ENCODE measurements at regions not wholly inside any gene's neighbourhood (a gene's known extent, or its start where the extent isn't known, plus 50 kb on each side); places are given as distances from the start of the nearest gene placed in this dataset.

GRCh38 chr11:134554861-134555260 lies 142.8 kb upstream of the B3GAT1 start:
- H3K27ac ChIP-seq (ENCODE audit: low read length), result no peak overlapping the region
- H3K27me3 ChIP-seq (ENCODE audit: control insufficient read depth, insufficient read depth, low read length), result no peaks in the 10 kb centered on the region
- H3K4me1 ChIP-seq (ENCODE audit: control insufficient read depth, insufficient read depth, low read length), result no peaks in the 10 kb centered on the region
- WGBS (ENCODE audit: insufficient coverage, insufficient read length), result no CpG with 5 or more reads among the region's 3 CpGs
- H3K36me3 ChIP-seq (ENCODE audit: control insufficient read depth, insufficient read depth, low read length), result no peaks in the 10 kb centered on the region
- H3K4me3 ChIP-seq (ENCODE audit: low read length), result no peak overlapping the region
- H3K9me3 ChIP-seq (ENCODE audit: control insufficient read depth, insufficient read depth, low read length), result no peaks in the 10 kb centered on the region
- no peak for DNase-seq (ENCODE audit: low read depth, low spot score)

DNA sequence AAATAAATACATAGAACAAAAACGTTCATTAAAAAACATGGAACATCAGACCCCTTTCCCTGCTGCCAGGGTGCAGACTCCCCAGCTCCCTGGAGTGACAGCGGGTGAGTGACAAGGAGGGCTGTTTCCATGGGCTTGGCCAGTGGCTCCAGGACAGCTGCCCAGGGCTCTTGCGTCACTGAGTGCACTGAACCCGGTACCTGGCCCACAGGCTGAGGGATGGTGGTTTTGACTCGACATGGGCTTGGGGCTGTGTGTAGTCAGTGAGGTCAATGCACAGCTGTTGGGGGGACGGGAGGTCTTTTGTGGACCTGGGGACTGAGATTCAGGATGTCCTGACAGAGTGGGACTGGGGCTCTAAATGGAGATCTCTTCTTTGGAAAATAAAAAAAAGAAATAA lies 142.1 kb upstream of the B3GAT1 start:
- no CpG with 5 or more reads among the region's 6 CpGs for WGBS (ENCODE audit: insufficient coverage, insufficient read length)
- no peak overlapping the region for H3K4me3 ChIP-seq (ENCODE audit: low read length)
- H3K9me3 ChIP-seq (ENCODE audit: control insufficient read depth, insufficient read depth, low read length), result no peaks in the 10 kb centered on the region
- no peaks in the 10 kb centered on the region for H3K4me1 ChIP-seq (ENCODE audit: control insufficient read depth, insufficient read depth, low read length)
- no peak overlapping the region for H3K27ac ChIP-seq (ENCODE audit: low read length)
- DNase-seq (ENCODE audit: low read depth, low spot score), result no peak
- H3K36me3 ChIP-seq (ENCODE audit: control insufficient read depth, insufficient read depth, low read length), result no peaks in the 10 kb centered on the region
- no peaks in the 10 kb centered on the region for H3K27me3 ChIP-seq (ENCODE audit: control insufficient read depth, insufficient read depth, low read length)

DNA sequence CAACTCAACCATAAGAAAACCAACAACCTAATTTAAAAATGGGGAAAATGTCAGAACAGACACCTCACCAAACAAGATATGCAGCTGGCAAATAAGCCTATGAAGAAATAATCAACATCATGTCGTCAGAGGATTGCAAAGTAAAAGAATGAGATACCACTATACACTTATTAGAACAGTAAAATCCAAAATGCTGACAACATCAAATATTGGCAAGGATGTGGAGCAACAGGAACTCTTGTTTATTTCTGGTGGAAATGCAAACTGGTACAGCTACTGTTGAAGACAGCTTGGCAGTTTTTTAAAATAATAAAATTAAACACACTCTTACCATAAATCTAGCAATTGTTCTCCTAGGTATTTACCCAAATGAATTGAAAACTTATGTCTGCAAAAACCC lies 140.7 kb upstream of the B3GAT1 start:
- Histone ChIP-seq H3K36me3 (ENCODE audit: control insufficient read depth, insufficient read depth, low read length) (no peaks in the 10 kb centered on the region), H3K4me1 (ENCODE audit: control insufficient read depth, insufficient read depth, low read length) (no peaks in the 10 kb centered on the region), H3K27me3 (ENCODE audit: control insufficient read depth, insufficient read depth, low read length) (no peaks in the 10 kb centered on the region), H3K4me3 (ENCODE audit: low read length) (no peak overlapping the region), H3K27ac (ENCODE audit: low read length) (no peak overlapping the region), H3K9me3 (ENCODE audit: control insufficient read depth, insufficient read depth, low read length) (no peaks in the 10 kb centered on the region)
- no CpG with 5 or more reads among the region's 1 CpG for WGBS (ENCODE audit: insufficient coverage, insufficient read length)
- DNase-seq (ENCODE audit: low read depth, low spot score), result no peak

DNA sequence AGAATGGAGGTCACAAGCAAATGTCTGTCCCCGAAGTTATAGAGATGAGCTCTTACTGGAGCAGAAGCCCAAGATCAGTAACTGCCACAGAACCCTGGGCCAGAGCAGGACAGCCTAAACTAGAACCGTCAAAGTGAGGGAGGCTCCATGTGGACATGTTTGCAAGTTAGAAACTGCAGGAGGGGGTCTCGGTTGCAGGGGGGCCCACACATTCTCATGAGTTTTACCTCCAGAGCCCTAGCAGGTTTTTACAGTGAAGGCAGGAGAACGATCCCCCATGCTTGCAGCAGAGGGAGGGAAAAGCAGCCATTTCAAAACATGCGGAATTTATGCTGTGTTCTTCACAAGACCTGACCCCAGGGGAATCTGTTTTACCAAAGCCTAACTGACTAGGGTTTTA lies 133.5 kb upstream of the B3GAT1 start:
- Histone ChIP-seq H3K36me3 (ENCODE audit: control insufficient read depth, insufficient read depth, low read length) (no peaks in the 10 kb centered on the region), H3K4me1 (ENCODE audit: control insufficient read depth, insufficient read depth, low read length) (peaks cover 1% of the 10 kb centered on the region), H3K27me3 (ENCODE audit: control insufficient read depth, insufficient read depth, low read length) (no peaks in the 10 kb centered on the region), H3K27ac (ENCODE audit: low read length) (no peak overlapping the region), H3K9me3 (ENCODE audit: control insufficient read depth, insufficient read depth, low read length) (no peaks in the 10 kb centered on the region), H3K4me3 (ENCODE audit: low read length) (no peak overlapping the region)
- DNase-seq (ENCODE audit: low read depth, low spot score), result no peak
- no CpG with 5 or more reads among the region's 5 CpGs for WGBS (ENCODE audit: insufficient coverage, insufficient read length)

GRCh38 chr11:134544095-134544815 lies 132.2 kb upstream of the B3GAT1 start:
- Histone ChIP-seq H3K4me1 (ENCODE audit: control insufficient read depth, insufficient read depth, low read length) (peaks cover 1% of the 10 kb centered on the region), H3K9me3 (ENCODE audit: control insufficient read depth, insufficient read depth, low read length) (no peaks in the 10 kb centered on the region), H3K4me3 (ENCODE audit: low read length) (no peak overlapping the region), H3K27ac (ENCODE audit: low read length) (no peak overlapping the region), H3K36me3 (ENCODE audit: control insufficient read depth, insufficient read depth, low read length) (no peaks in the 10 kb centered on the region), H3K27me3 (ENCODE audit: control insufficient read depth, insufficient read depth, low read length) (no peaks in the 10 kb centered on the region)
- DNase-seq (ENCODE audit: low read depth, low spot score), result no peak
- WGBS (ENCODE audit: insufficient coverage, insufficient read length), result no CpG with 5 or more reads among the region's 14 CpGs

- no peaks in the 10 kb centered on the region for H3K36me3 ChIP-seq (ENCODE audit: control insufficient read depth, insufficient read depth, low read length)
- peaks cover 1% of the 10 kb centered on the region for H3K4me1 ChIP-seq (ENCODE audit: control insufficient read depth, insufficient read depth, low read length)
- no peaks in the 10 kb centered on the region for H3K27me3 ChIP-seq (ENCODE audit: control insufficient read depth, insufficient read depth, low read length)
- H3K9me3 ChIP-seq (ENCODE audit: control insufficient read depth, insufficient read depth, low read length), result no peaks in the 10 kb centered on the region
- H3K27ac ChIP-seq (ENCODE audit: low read length), result no peak overlapping the region
- DNase-seq (ENCODE audit: low read depth, low spot score), result no peak
- no peak overlapping the region for H3K4me3 ChIP-seq (ENCODE audit: low read length)
- WGBS (ENCODE audit: insufficient coverage, insufficient read length), result no CpG with 5 or more reads among the region's 4 CpGs
These were observed 131.6 kb upstream of the B3GAT1 start for GRCh38 chr11:134543645-134544044.

- no peak for DNase-seq (ENCODE audit: low read depth, low spot score)
- no peak overlapping the region for H3K27ac ChIP-seq (ENCODE audit: low read length)
- H3K36me3 ChIP-seq (ENCODE audit: control insufficient read depth, insufficient read depth, low read length), result no peaks in the 10 kb centered on the region
- no peak overlapping the region for H3K4me3 ChIP-seq (ENCODE audit: low read length)
- peaks cover 1% of the 10 kb centered on the region for H3K4me1 ChIP-seq (ENCODE audit: control insufficient read depth, insufficient read depth, low read length)
- no CpG with 5 or more reads among the region's 4 CpGs for WGBS (ENCODE audit: insufficient coverage, insufficient read length)
- no peaks in the 10 kb centered on the region for H3K9me3 ChIP-seq (ENCODE audit: control insufficient read depth, insufficient read depth, low read length)
- no peaks in the 10 kb centered on the region for H3K27me3 ChIP-seq (ENCODE audit: control insufficient read depth, insufficient read depth, low read length)
These were observed 131.2 kb upstream of the B3GAT1 start for GRCh38 chr11:134543241-134543640.

- no peak for DNase-seq (ENCODE audit: low read depth, low spot score)
- Histone ChIP-seq H3K4me3 (ENCODE audit: low read length) (no peak overlapping the region), H3K27me3 (ENCODE audit: control insufficient read depth, insufficient read depth, low read length) (no peaks in the 10 kb centered on the region), H3K27ac (ENCODE audit: low read length) (no peak overlapping the region), H3K9me3 (ENCODE audit: control insufficient read depth, insufficient read depth, low read length) (no peaks in the 10 kb centered on the region), H3K36me3 (ENCODE audit: control insufficient read depth, insufficient read depth, low read length) (no peaks in the 10 kb centered on the region), H3K4me1 (ENCODE audit: control insufficient read depth, insufficient read depth, low read length) (peaks cover 1% of the 10 kb centered on the region)
- no CpG with 5 or more reads among the region's 10 CpGs for WGBS (ENCODE audit: insufficient coverage, insufficient read length)
These were observed 130.5 kb upstream of the B3GAT1 start for GRCh38 chr11:134542401-134543165.

DNA sequence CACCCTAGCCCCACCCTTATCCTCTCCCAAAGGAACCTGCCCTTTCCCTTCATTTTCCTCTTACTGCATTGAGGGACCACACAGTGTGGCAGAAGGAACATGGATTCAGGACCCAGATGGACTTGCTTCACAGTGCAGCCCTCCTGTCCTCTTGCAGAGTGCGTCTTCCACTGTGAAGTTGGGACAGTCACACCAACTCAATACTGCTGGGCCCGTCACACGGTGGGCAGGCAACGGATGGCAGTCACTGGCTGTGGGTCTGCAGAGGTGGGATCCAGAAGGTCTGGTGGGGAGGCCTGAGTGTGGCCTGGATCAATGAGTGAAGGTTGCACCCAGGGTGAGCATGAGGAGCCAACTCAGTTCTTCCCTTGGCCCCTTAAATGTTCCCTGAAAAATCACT lies 129.9 kb upstream of the B3GAT1 start:
- no CpG with 5 or more reads among the region's 4 CpGs for WGBS (ENCODE audit: insufficient coverage, insufficient read length)
- no peaks in the 10 kb centered on the region for H3K27me3 ChIP-seq (ENCODE audit: control insufficient read depth, insufficient read depth, low read length)
- H3K36me3 ChIP-seq (ENCODE audit: control insufficient read depth, insufficient read depth, low read length), result no peaks in the 10 kb centered on the region
- H3K27ac ChIP-seq (ENCODE audit: low read length), result no peak overlapping the region
- no peak overlapping the region for H3K4me3 ChIP-seq (ENCODE audit: low read length)
- peaks cover 1% of the 10 kb centered on the region for H3K4me1 ChIP-seq (ENCODE audit: control insufficient read depth, insufficient read depth, low read length)
- no peak for DNase-seq (ENCODE audit: low read depth, low spot score)
- H3K9me3 ChIP-seq (ENCODE audit: control insufficient read depth, insufficient read depth, low read length), result no peaks in the 10 kb centered on the region

DNA sequence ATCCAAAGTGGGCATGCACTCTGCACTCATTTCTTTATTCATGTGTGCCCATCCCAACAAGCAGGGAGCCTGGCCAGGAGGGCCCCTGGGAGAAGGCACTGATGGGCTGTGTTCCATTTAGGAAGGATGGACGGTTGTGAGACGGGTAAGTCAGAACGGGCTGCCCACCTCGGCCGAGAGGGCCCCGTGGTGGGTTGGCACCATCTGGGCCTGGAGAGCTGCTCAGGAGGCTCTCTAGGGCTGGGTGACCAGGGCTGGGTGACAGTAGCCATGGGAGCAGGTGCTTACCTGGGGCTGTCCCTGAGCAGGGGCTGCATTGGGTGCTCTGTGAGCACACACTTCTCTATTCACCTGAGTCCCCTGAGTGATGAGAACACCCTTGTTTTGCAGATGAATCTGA lies 129.3 kb upstream of the B3GAT1 start:
- Histone ChIP-seq H3K27ac (ENCODE audit: low read length) (no peak overlapping the region), H3K27me3 (ENCODE audit: control insufficient read depth, insufficient read depth, low read length) (no peaks in the 10 kb centered on the region), H3K4me3 (ENCODE audit: low read length) (no peak overlapping the region), H3K4me1 (ENCODE audit: control insufficient read depth, insufficient read depth, low read length) (peaks cover 1% of the 10 kb centered on the region), H3K36me3 (ENCODE audit: control insufficient read depth, insufficient read depth, low read length) (no peaks in the 10 kb centered on the region), H3K9me3 (ENCODE audit: control insufficient read depth, insufficient read depth, low read length) (no peaks in the 10 kb centered on the region)
- WGBS (ENCODE audit: insufficient coverage, insufficient read length), result no CpG with 5 or more reads among the region's 6 CpGs
- DNase-seq (ENCODE audit: low read depth, low spot score), result no peak

Measured in iPS DF 6.9 (cell line).